ENCODE measurements at regions not wholly inside any gene's neighbourhood (a gene's known extent, or its start where the extent isn't known, plus 50 kb on each side); places are given as distances from the start of the nearest gene placed in this dataset.

- Histone ChIP-seq H3K27me3 (replicated peaks in 1 of 4; ENCODE audit: control insufficient read depth in 3 of 4, extremely low read depth in 1 of 4, insufficient read depth in 3 of 4, low read length in 3 of 4) (no peaks in the 10 kb centered on the region), H3K79me2 (ENCODE audit: control insufficient read depth in 1 of 2, insufficient read depth in 2 of 2, low read length in 2 of 2) (no peaks in the 10 kb centered on the region), H3K56ac (replicated peaks; ENCODE audit: insufficient read length, low read depth, low read length) (no peak overlapping the region), H4K5ac (ENCODE audit: insufficient read length, low read depth, low read length) (no peak overlapping the region), H2BK120ac (replicated peaks; ENCODE audit: low read depth, low read length) (no peak overlapping the region), H4K20me1 (replicated peaks in 1 of 2; ENCODE audit: control insufficient read depth in 1 of 2, insufficient read depth in 2 of 2, low read length in 2 of 2) (no peaks in the 10 kb centered on the region), H3K9ac (replicated peaks in 1 of 4; ENCODE audit: extremely low read depth in 1 of 4, low read depth in 3 of 4, low read length in 3 of 4) (no peak overlapping the region), H2BK5ac (ENCODE audit: low read depth, low read length) (no peak overlapping the region), H3K18ac (ENCODE audit: extremely low read depth, low read length) (no peak overlapping the region), H3K4me2 (ENCODE audit: insufficient read depth in 1 of 2, low read depth in 2 of 2, low read length in 2 of 2) (no peak overlapping the region), H3K4ac (replicated peaks; ENCODE audit: insufficient read length, low read depth, low read length) (no peak overlapping the region), H2BK12ac (ENCODE audit: low read depth, low read length) (no peak overlapping the region), H3K9me3 (ENCODE audit: insufficient read depth in 2 of 2, low read depth in 1 of 2, low read length in 1 of 2) (no peaks in the 10 kb centered on the region), H2AK5ac (ENCODE audit: low read depth, low read length) (no peak overlapping the region), H2AFZ (ENCODE audit: low read length) (no peak overlapping the region), H2BK15ac (ENCODE audit: low read length) (no peak overlapping the region), H3K36me3 (ENCODE audit: control insufficient read depth in 2 of 4, insufficient read depth in 4 of 4, low read length in 3 of 4) (no peaks in the 10 kb centered on the region), H3K23ac (ENCODE audit: insufficient read length) (no peak overlapping the region), H3K4me3 (ENCODE audit: extremely low read depth in 1 of 4, insufficient read depth in 2 of 4, low read depth in 3 of 4, low read length in 4 of 4) (no peak overlapping the region), H4K8ac (ENCODE audit: extremely low read depth, insufficient read depth, low read length) (no peak overlapping the region), H3K4me1 (replicated peaks in 1 of 4; ENCODE audit: control insufficient read depth in 3 of 4, insufficient read depth in 4 of 4, low read length in 3 of 4) (peaks cover 0 to under 1% (median 0%) of the 10 kb centered on the region in 4 experiments; a peak in 1 of 7 replicates), H4K91ac (replicated peaks; ENCODE audit: insufficient read length, low read length) (no peak overlapping the region), H2BK20ac (ENCODE audit: low read length) (no peak overlapping the region), H3K27ac (ENCODE audit: low read depth, low read length) (no peak overlapping the region), H3K23me2 (ENCODE audit: low read depth, low read length) (peaks cover 3% of the 10 kb centered on the region; the same call in 1 of the 2 replicates), H3K79me1 (ENCODE audit: low read depth, low read length) (no peaks in the 10 kb centered on the region), H3K14ac (ENCODE audit: insufficient read length) (no peak overlapping the region)
- ChIA-PET POLR2A (ENCODE audit: partially characterized antibody) (no interaction called here), CTCF (ENCODE audit: partially characterized antibody) (interaction anchor here (1.3 to 2.2 kb wide), 2 partner anchors 19 to 26 kb away, joined by 5 read pairs; no protein-coding TSS in a partner anchor)
- no peak for DNase-seq (ENCODE audit: low read depth in 1 of 2, low spot score in 2 of 2)
- WGBS, 2 experiments (ENCODE audit: extremely low coverage in 1 of 2, insufficient coverage in 1 of 2, insufficient read length in 1 of 2, insufficient replicate concordance in 2 of 2, low coverage in 1 of 2, low lambda C conversion rate in 2 of 2, missing lambda C conversion rate in 1 of 2), result 85% methylated on average over 2 of the region's 2 CpGs; no CpG with 5 or more reads in 1 of the 2 experiments
- FAIRE-seq, result no peak
- TF ChIP-seq TAF1 (IDR thresholded peaks at IDR 0.05; ENCODE audit: low read depth, low read length), result no peak
- no peak for TF ChIP-seq KDM1A (IDR thresholded peaks at IDR 0.05; ENCODE audit: borderline replicate concordance, low read length)
- TF ChIP-seq RXRA (IDR thresholded peaks at IDR 0.05; ENCODE audit: insufficient read depth, low read depth, low read length), result no peak
- TF ChIP-seq HDAC2 (IDR thresholded peaks at IDR 0.05; ENCODE audit: borderline replicate concordance in 1 of 2, low read depth in 2 of 2, low read length in 2 of 2), result no peak
- TF ChIP-seq CTCF (IDR thresholded peaks at IDR 0.05; ENCODE audit: control extremely low read depth in 1 of 3, insufficient read depth in 1 of 3, low read depth in 1 of 3, low read length in 3 of 3), result no peak
- TF ChIP-seq BRCA1 (IDR thresholded peaks at IDR 0.05; ENCODE audit: low read depth, low read length), result no peak
- no peak for TF ChIP-seq BCL11A (IDR thresholded peaks at IDR 0.05; ENCODE audit: low read depth in 2 of 2, low read length in 2 of 2)
- TF ChIP-seq BACH1 (IDR thresholded peaks at IDR 0.05; ENCODE audit: low read length), result no peak
- TF ChIP-seq RBBP5 (IDR thresholded peaks at IDR 0.05; ENCODE audit: borderline replicate concordance, low read depth, low read length), result no peak
- TF ChIP-seq SIRT6 (IDR thresholded peaks at IDR 0.05; ENCODE audit: low read length), result no peak
- no peak for TF ChIP-seq ATF3 (IDR thresholded peaks at IDR 0.05; ENCODE audit: insufficient read depth, low read depth, low read length)
- no peak for TF ChIP-seq SP1 (IDR thresholded peaks at IDR 0.05; ENCODE audit: low read depth, low read length)
Measured at GRCh38 chr16:48098472-48098871, 57.3 kb downstream of the ABCC12 start.
